Right hindlimb (tissue), 1 donor: ENCODE measurements at regions not wholly inside any gene's neighbourhood (a gene's known extent, or its start where the extent isn't known, plus 50 kb on each side); places are given as distances from the start of the nearest gene placed in this dataset.

Source experiments
- DNase-seq: peaks from one replicate; pipeline ENCODE4 v3.0.0-alpha.2; 2018

DNA sequence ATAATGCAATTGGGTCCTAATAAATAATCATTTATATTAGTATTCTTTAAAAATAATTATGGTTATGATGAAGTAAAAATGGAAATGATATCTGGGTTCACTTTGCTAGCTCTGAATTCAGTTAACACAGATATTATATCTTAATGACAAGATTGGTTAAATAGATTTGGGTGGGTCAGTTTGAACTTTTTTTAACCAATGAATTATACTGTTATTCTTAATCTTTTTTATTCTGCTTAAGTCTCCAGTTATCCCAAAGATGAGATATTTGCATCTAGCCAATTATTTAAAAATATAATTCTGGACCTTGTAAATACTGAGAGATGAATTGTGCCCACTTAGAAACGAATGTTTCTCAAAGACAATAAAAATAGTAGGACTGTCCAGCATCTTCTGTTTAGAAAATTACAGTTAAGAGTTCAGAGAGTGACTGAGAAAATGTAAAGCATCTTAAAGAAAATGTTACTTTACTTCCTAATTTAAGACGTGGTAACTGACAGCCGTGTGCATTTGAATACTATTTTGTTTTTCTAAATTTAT, 345.2 kb downstream of the USP25 start:
- DNase-seq: no peak

GRCh38 chr21:16075649-16076282, 346.0 kb downstream of the USP25 start:
- no peak for DNase-seq

GRCh38 chr21:16076465-16076864, 346.7 kb downstream of the USP25 start:
- DNase-seq: no peak

- no peak for DNase-seq
These were observed 348.6 kb downstream of the USP25 start for GRCh38 chr21:16078382-16078781.

GRCh38 chr21:16079830-16080229, 350.0 kb downstream of the USP25 start:
- DNase-seq: no peak

DNA sequence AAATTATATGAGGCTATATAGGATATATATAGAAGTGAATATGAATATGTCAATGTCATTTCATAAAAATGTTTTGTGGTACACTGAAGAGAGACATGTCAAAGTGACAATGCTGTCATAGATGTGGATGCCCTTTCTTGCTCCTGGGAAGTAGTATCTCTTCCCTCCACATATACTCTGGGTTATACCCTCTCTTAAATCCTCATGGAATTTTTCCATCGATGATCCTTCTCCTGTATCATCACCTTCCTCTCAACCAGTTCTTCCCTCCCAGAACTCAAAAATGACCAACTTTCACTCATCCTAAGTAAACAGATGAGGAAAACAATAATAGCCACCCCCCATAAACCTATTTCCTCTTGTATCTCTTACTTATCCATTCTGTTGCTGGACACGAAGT, 351.5 kb downstream of the USP25 start:
- DNase-seq: no peak

DNA sequence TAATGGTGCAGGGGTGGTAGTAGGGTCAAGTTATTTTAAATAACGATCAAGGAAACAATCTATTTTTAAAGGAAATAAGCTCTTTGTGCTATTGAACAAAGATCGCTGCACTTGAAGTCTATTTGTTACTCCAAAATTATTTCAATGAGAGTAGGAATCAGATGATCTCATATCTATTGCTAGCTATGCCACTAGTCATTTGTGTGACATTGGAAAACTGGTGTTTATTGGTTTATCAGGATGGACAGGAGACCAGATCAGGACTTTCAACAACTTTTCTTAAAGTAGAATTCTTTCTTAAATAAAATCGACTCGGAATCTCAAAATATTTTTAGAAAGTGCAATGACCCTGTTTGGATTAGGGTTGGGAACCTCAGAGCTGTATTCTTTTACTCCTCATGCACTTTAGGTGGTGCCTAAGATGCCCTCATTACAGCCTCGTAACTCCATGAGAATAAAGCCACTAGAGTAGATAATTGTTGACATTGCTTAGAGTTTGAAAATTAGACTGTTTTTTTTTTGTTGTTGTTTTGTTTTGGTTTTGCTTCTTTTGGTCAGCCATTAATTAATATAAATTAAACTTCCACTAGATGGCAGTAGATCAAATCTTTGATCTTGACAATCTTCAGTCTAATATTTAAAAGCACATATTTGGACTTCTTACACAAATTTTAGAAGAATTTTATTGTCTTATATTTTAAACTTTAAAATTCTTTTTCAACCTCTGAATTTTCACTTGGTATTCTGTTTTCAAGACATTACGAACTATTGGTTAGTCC, 352.4 kb downstream of the USP25 start:
- DNase-seq: no peak

- DNase-seq: peak; percentile 78
These were observed 355.1 kb downstream of the USP25 start for GRCh38 chr21:16084776-16085364.

GRCh38 chr21:16085421-16085820, 355.6 kb downstream of the USP25 start:
- no peak for DNase-seq

GRCh38 chr21:16086121-16086520, 356.3 kb downstream of the USP25 start:
- no peak for DNase-seq

- no peak for DNase-seq
These were observed 357.2 kb downstream of the USP25 start for GRCh38 chr21:16086936-16087335.

GRCh38 chr21:16087523-16087922, 357.7 kb downstream of the USP25 start:
- DNase-seq: no peak

- DNase-seq: no peak
These were observed 358.3 kb downstream of the USP25 start for GRCh38 chr21:16088056-16088455.

DNA sequence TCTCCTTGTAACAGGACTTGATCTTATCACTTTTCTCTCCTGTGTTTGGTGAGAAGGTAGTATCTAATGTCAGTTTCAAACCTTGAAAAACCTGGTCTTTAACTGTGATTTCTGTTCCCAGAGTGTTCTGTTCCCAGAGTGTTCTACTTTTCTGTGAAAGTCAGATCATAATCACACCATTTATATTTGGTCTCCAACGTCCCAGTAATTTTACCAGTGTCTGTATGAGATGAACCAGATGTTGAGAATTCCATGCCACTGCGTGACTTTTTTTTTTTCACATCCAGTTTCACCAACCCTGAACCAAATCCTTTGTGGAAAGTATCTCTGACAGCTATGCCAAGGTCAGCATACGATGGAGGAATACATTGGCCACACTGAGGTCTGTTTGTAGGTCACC, 365.2 kb downstream of the USP25 start:
- no peak for DNase-seq

GRCh38 chr21:16096988-16097387, 367.2 kb downstream of the USP25 start:
- DNase-seq: no peak

- no peak for DNase-seq
These were observed 372.3 kb downstream of the USP25 start for GRCh38 chr21:16102113-16102512.

DNA sequence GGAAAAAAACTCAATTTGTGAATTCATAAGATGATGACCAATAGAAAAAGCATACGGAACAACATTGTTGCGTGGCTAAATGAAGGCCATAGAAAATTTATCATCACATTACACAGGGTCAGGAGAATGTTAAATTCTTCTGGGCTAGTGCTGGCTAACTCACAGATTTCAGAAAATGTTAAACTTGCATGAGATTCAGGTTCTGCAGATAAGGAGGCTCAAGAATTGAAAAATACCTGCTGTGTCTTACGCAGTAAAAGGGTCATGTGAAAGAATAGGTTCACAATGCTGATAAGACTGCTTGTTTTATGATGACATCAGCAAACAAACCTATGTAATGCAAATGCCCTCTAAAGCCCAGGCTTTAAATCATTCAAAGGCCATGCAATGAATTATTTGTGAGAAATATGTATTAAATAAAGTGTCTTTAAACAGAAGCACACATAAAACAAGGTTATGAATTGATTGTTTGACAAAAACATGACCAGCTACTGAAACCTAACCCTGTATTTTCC, 378.8 kb downstream of the USP25 start:
- no peak for DNase-seq

GRCh38 chr21:16113052-16113715, 383.4 kb downstream of the USP25 start:
- no peak for DNase-seq

GRCh38 chr21:16115461-16115860, 385.7 kb downstream of the USP25 start:
- no peak for DNase-seq

DNA sequence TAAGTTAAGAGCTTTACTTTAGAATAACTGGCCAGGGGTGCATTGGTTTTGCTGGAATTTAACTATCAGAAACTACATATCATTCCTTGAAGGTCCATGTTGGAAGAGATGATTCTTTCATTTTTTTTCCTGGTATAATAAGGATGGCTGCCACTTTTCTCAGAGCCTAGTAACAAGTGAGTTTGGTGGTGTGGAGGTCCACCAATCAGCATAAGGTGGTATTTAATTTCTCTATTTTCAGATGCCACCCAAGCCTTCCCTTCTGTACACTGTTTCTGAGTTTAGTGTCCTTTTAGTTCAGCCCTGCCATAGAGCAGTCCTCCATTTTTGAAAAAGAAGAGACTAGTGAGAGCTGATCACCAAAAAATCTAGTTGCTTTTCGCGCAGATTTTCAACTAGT, 386.3 kb downstream of the USP25 start:
- DNase-seq: no peak

DNA sequence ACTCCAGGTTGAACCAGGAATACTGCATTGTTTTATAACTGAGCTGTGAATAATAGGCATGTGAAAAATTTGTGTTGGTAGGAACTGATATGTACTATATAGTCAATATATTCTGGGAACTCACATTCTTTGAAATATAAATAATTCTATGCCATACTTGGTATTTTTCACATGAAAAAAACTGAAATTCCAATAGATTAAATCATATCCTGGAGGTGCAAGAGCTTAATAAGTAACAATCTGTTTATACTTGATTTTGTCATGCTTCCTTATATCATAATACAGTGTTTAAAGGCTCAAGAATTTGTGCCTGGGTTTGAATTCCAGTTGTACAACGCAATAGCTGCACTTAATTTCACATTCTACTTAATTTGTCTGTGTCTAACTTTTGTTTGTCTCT, 387.0 kb downstream of the USP25 start:
- no peak for DNase-seq

- DNase-seq: no peak
These were observed 387.5 kb downstream of the USP25 start for GRCh38 chr21:16117331-16117730.
